Kidney (tissue), 13 donors: ENCODE measurements at regions not wholly inside any gene's neighbourhood (a gene's known extent, or its start where the extent isn't known, plus 50 kb on each side); places are given as distances from the start of the nearest gene placed in this dataset.

Source experiments
- DNase-seq, 5 donors: peaks; one replicate each; pipeline ENCODE4 v3.0.0-alpha.2; 2013 to 2020
- FAIRE-seq: peaks from 2 replicates; lab custom pipeline; 2012; peaks lifted over from hg19 to GRCh38; lab: Jason Lieb, UNC
- H3K27ac ChIP-seq, 2 donors: one replicate each; pipeline ENCODE4 v1.7.0; 2013; ENCODE audit warnings: low read depth in 2 of 2, low read length in 2 of 2, inconsistent platforms in 1 of 2
- H3K27me3 ChIP-seq: one replicate; pipeline ENCODE4 v1.7.1; 2013; ENCODE audit warnings: low read length, inconsistent platforms; ENCODE audit not compliant: control insufficient read depth, insufficient read depth
- H3K36me3 ChIP-seq, 3 donors: one replicate each; pipeline versions ENCODE4 v1.7.0 to v1.7.1; 2013; ENCODE audit warnings: low read length in 3 of 3, control low read depth in 1 of 3, inconsistent platforms in 1 of 3; ENCODE audit not compliant: insufficient read depth in 3 of 3, control insufficient read depth in 2 of 3
- H3K4me1 ChIP-seq, 3 donors: one replicate each; pipeline versions ENCODE4 v1.7.0 to v1.7.1; 2013; ENCODE audit warnings: low read length in 3 of 3, inconsistent platforms in 1 of 3, low read depth in 1 of 3; ENCODE audit not compliant: control insufficient read depth in 2 of 3, insufficient read depth in 2 of 3
- H3K4me3 ChIP-seq, 3 donors: one replicate each; pipeline versions ENCODE4 v1.7.0 to v1.8.1; 2013; ENCODE audit warnings: low read length in 3 of 3, control low read depth in 1 of 3, inconsistent platforms in 1 of 3
- H3K9ac ChIP-seq, 3 donors: one replicate each; pipeline versions ENCODE4 v1.7.0 to v1.7.1; 2013; ENCODE audit warnings: low read length in 3 of 3, control low read depth in 1 of 3, inconsistent platforms in 1 of 3
- H3K9me3 ChIP-seq, 3 donors: one replicate each; pipeline versions ENCODE4 v1.7.0 to v1.7.1; 2013; ENCODE audit warnings: low read length in 3 of 3, control low read depth in 1 of 3, inconsistent platforms in 1 of 3; ENCODE audit not compliant: control insufficient read depth in 2 of 3, insufficient read depth in 1 of 3
- CTCF ChIP-seq: IDR thresholded peaks from 3 replicates; pipeline ENCODE4 v1.5.1; 2012; ENCODE audit warnings: mild to moderate bottlenecking, moderate library complexity, borderline replicate concordance; ENCODE audit not compliant: insufficient read depth; ENCODE audit errors: extremely low read depth
- intact Hi-C: fragments of 100-400 bp; cut with DNase I; formaldehyde crosslinking; loops from one replicate; pipeline ENCODE4 v1.11.1; 2022
- donor health status: control.
- donor health status: control.
- donor health status: control.
- donor health status: control.
- donor health status: control.
- donor health status: DM: yes; HTN: yes; CAD: no.
- donor health status: Normal renal cell carcinoma (clear cell type).

DNA sequence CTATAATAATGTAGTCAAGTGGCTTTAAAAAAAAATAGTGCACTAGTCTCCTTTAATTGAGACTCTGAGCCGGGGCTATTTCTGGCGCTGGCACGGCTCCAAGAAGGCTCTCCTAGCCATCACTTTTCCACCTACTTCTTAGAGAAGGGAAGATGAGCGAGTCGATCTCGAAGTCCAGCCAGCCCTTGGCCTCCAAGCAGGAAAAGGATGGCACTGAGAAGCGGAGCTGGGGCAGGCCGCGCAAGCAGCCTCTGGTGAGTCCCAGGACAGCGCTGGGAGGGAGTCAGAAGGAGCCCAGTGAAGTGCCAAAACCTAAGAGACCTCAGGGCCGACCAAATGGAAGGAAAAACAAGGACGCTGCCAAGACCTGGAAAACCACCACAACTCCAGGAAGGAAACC is 531.9 kb downstream of the MAGEB5 start:
- Histone ChIP-seq H3K4me1 (no peaks in the 10 kb centered on the region), H3K9me3 (no peaks in the 10 kb centered on the region), H3K27ac (no peak overlapping the region), H3K9ac (no peak overlapping the region), H3K36me3 (no peaks in the 10 kb centered on the region), H3K4me3 (no peak overlapping the region), H3K27me3 (no peaks in the 10 kb centered on the region)
- TF ChIP-seq CTCF: no peak
- FAIRE-seq (no peak), DNase-seq (peak in 1 of 5 donors; percentile 51)
- intact Hi-C loops: no loop called here

GRCh38 chrX:26722666-26723428 is 506.9 kb downstream of the MAGEB5 start:
- TF ChIP-seq CTCF: no peak
- no peak overlapping the region for H3K27ac ChIP-seq
- H3K4me3 ChIP-seq: no peak overlapping the region
- H3K36me3 ChIP-seq: no peaks in the 10 kb centered on the region
- DNase-seq: peak in 1 of 5 donors; percentile 43
- no peaks in the 10 kb centered on the region for H3K4me1 ChIP-seq
- intact Hi-C loops: no loop called here
- FAIRE-seq: no peak
- no peak overlapping the region for H3K9ac ChIP-seq
- no peaks in the 10 kb centered on the region for H3K27me3 ChIP-seq
- H3K9me3 ChIP-seq: no peaks in the 10 kb centered on the region

- Histone ChIP-seq H3K9ac (no peak overlapping the region), H3K36me3 (no peaks in the 10 kb centered on the region), H3K27me3 (no peaks in the 10 kb centered on the region), H3K9me3 (no peaks in the 10 kb centered on the region), H3K4me1 (no peaks in the 10 kb centered on the region), H3K27ac (no peak overlapping the region), H3K4me3 (no peak overlapping the region)
- no peak for DNase-seq
- FAIRE-seq: no peak
- intact Hi-C loops: no loop called here
- no peak for TF ChIP-seq CTCF
Observed at GRCh38 chrX:26672571-26672970, 456.6 kb downstream of the MAGEB5 start.
